Retinal pigment epithelial cell (primary cell): ENCODE measurements at regions not wholly inside any gene's neighbourhood (a gene's known extent, or its start where the extent isn't known, plus 50 kb on each side); places are given as distances from the start of the nearest gene placed in this dataset.

Experiments used
- DNase-seq: peaks from one replicate; pipeline ENCODE4 v3.0.0-alpha.2; 2010; ENCODE audit warnings: low read depth
- H3K4me3 ChIP-seq: 2 replicates; pipeline ENCODE4 v1.5.1; 2011; ENCODE audit warnings: mild to moderate bottlenecking, low read length, control low read depth, moderate library complexity
- TF ChIP-seq, protein P1 (sequence below): conservative IDR thresholded peaks from 2 replicates; pipeline ENCODE4 v1.5.1; 2011; ENCODE audit warnings: low read depth, low read length, control low read depth, inconsistent platforms

GRCh38 chr2:176583607-176584006 is 314.4 kb downstream of the MTX2 start:
- TF ChIP-seq, protein P1, sequence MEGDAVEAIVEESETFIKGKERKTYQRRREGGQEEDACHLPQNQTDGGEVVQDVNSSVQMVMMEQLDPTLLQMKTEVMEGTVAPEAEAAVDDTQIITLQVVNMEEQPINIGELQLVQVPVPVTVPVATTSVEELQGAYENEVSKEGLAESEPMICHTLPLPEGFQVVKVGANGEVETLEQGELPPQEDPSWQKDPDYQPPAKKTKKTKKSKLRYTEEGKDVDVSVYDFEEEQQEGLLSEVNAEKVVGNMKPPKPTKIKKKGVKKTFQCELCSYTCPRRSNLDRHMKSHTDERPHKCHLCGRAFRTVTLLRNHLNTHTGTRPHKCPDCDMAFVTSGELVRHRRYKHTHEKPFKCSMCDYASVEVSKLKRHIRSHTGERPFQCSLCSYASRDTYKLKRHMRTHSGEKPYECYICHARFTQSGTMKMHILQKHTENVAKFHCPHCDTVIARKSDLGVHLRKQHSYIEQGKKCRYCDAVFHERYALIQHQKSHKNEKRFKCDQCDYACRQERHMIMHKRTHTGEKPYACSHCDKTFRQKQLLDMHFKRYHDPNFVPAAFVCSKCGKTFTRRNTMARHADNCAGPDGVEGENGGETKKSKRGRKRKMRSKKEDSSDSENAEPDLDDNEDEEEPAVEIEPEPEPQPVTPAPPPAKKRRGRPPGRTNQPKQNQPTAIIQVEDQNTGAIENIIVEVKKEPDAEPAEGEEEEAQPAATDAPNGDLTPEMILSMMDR = no peak
- no peak for DNase-seq
- no peak overlapping the region for H3K4me3 ChIP-seq

- TF ChIP-seq, protein P1 = no peak
- DNase-seq = no peak
- H3K4me3 ChIP-seq = no peak overlapping the region
Observed at GRCh38 chr2:176584333-176584732, 315.1 kb downstream of the MTX2 start.

DNA sequence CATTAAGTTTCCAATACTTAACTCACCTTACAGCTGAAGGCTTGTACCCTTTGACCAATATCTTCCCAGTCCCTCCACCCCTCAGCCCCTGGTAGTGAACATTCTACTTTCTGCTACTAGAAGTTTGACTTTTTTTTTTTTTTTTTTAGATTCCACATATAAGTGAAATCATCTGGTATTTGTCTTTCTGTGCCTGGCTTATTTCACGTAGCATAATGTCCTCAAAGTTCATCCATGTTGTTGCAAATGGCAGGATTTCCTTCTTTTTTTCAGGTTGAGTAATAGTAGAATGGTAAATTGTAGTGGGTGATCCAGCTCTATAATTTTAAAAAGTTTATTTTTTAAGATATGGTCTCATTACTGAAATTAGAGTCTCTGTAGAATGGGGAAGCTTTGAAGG is 316.0 kb downstream of the MTX2 start:
- no peak for DNase-seq
- TF ChIP-seq, protein P1 = no peak

GRCh38 chr2:176585791-176586190 is 316.5 kb downstream of the MTX2 start:
- DNase-seq = no peak
- H3K4me3 ChIP-seq = no peak overlapping the region
- TF ChIP-seq, protein P1 = no peak

More for the DNA sequence above, 316.0 kb downstream of the MTX2 start:
- H3K4me3 ChIP-seq = no peak overlapping the region

DNA sequence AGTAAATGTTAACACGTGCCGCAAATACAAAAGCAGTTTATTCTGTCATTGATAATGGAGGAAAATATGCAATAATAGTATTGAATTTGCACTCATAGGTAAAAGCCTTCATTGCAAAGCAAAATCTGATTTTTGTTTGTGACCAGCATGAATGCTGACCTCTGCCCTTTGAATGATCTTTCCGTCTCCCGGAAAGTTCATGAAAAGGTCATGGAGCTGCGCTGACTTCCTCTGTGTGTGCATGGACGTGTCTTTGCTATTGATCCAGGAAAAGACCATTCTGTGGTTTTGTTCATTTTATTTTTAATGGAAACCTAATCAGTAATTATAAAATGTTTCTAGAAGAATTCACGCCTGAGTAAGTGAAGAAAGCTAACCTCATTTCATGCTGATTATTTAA is 320.0 kb downstream of the MTX2 start:
- no peak for DNase-seq
- TF ChIP-seq, protein P1 = no peak
- no peak overlapping the region for H3K4me3 ChIP-seq

- no peak for DNase-seq
- TF ChIP-seq, protein P1 = no peak
- H3K4me3 ChIP-seq = no peak overlapping the region
Observed at GRCh38 chr2:176589825-176590440, 320.7 kb downstream of the MTX2 start.

GRCh38 chr2:176592216-176592615 is 323.0 kb downstream of the MTX2 start:
- no peak overlapping the region for H3K4me3 ChIP-seq
- TF ChIP-seq, protein P1 = no peak
- DNase-seq = peak; percentile 66
